ENCODE measurements at regions not wholly inside any gene's neighbourhood (a gene's known extent, or its start where the extent isn't known, plus 50 kb on each side); places are given as distances from the start of the nearest gene placed in this dataset.

DNA sequence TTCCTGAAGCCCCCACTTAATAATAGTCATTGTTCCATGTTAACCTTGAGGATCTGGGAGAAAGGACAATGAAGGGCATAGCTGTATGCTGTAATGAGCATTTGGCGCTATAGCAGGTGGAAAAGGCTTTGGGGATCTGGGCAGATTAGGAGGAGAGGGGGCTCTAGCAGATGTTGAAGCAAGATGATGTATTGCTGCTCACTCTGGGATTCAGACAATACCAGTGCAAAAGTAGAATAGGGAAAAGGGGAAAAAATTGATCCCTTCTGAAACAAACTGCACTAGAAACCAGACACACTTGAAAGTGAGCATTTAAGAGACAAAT, 575.3 kb upstream of the MEF2C start (continued):
- TF ChIP-seq SP1 (IDR thresholded peaks at IDR 0.05; ENCODE audit: low read depth, low read length) (no peak), SP4 (IDR thresholded peaks at IDR 0.05; ENCODE audit: low read length) (no peak), RAD21 (IDR thresholded peaks at IDR 0.05 in 1 of 2, conservative IDR thresholded peaks at IDR 0.05 in 1 of 2; ENCODE audit: low read depth in 2 of 2, low read length in 2 of 2) (no peak)
